ENCODE measurements at regions not wholly inside any gene's neighbourhood (a gene's known extent, or its start where the extent isn't known, plus 50 kb on each side); places are given as distances from the start of the nearest gene placed in this dataset.

DNA sequence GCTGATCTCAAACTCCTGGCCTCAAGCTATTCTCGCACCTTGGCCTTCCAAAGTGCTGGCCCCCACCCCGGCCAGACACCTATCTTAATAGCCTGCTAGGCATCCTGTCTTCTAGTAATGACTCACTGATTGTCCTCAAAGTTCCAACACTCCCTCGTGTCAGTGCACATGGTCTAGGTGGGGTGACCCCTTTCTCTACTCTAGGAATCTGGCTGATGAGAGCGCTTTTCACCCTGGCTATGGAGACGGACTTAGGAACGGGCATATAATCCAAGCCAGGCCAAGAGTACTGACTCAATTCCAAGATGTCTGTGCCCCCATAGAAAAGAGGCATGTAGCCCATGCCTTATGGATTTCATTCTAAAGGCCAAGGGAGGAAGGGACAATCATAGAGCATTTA lies 67.0 kb downstream of the PRLHR start:
- TF ChIP-seq, protein P1, sequence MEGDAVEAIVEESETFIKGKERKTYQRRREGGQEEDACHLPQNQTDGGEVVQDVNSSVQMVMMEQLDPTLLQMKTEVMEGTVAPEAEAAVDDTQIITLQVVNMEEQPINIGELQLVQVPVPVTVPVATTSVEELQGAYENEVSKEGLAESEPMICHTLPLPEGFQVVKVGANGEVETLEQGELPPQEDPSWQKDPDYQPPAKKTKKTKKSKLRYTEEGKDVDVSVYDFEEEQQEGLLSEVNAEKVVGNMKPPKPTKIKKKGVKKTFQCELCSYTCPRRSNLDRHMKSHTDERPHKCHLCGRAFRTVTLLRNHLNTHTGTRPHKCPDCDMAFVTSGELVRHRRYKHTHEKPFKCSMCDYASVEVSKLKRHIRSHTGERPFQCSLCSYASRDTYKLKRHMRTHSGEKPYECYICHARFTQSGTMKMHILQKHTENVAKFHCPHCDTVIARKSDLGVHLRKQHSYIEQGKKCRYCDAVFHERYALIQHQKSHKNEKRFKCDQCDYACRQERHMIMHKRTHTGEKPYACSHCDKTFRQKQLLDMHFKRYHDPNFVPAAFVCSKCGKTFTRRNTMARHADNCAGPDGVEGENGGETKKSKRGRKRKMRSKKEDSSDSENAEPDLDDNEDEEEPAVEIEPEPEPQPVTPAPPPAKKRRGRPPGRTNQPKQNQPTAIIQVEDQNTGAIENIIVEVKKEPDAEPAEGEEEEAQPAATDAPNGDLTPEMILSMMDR (IDR thresholded peaks at IDR 0.05; ENCODE audit: borderline replicate concordance, extremely low read depth, low read length, poor library complexity, severe bottlenecking): no peak
- no peak for TF ChIP-seq EZH2 (IDR thresholded peaks at IDR 0.05; ENCODE audit: borderline replicate concordance, low read depth, low read length, severe bottlenecking)

Measured in DND-41 (cell line).